Left colon (tissue), 2 donors: ENCODE measurements at regions not wholly inside any gene's neighbourhood (a gene's known extent, or its start where the extent isn't known, plus 50 kb on each side); places are given as distances from the start of the nearest gene placed in this dataset.

Experiments used
- ATAC-seq: fragments of 200-7000 bp; cut with Tn5 transposase; one replicate; pipeline ENCODE4 v1.9.1; 2020; ENCODE audit warnings: mild to moderate bottlenecking, moderate library complexity
- DNase-seq, 2 donors: peaks; one replicate each; pipeline ENCODE4 v3.0.0-alpha.2; 2020
- intact Hi-C, 2 donors: fragments of 100-400 bp; cut with DNase I in 1 of 2; cut with micrococcal nuclease in 1 of 2; formaldehyde crosslinking; loops; one replicate each; pipeline versions ENCODE4 v1.11.2 to v1.14.0; 2022; cut with DNase I, micrococcal nuclease
- donor health status: DM: no; HTN: no; CAD: no.
- donor health status: DM: yes; HTN: yes; CAD: no.

GRCh38 chr17:11094331-11094730 lies 146.7 kb upstream of the SHISA6 start:
- ATAC-seq (no peak), DNase-seq (no peak)
- intact Hi-C loops, result no loop called here

DNA sequence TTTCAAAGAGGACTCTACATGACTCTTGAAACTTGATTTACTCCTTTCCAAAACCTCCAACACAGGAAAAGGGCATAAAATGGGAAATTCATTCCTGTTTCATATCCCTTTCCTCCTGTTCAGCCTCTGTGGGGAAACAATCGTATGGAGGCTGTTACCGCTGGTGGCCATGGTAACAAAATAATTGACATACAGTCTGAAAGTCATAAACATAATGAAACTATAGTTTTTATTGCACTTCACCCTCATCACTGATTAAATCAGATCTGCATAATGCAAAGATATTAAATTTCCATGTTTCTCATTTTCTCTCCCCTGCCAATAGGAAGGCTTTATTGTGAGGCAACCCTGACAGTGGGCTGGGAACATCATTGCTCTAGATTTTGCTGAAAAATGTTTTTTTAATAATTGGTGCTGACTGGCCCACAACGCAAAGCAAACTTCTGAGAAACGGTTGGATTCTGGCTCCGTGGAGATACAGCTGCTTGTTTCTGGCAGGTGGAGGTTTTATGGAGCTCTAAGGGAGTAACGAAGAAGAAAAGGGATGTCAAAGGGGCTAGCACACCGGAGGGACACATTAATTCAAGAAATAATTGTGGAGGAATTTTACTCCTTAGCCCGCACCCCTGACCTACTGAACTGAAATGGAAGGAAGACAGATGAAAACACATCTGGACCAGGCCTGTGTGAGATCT lies 154.2 kb upstream of the SHISA6 start:
- intact Hi-C loops, result no loop called here
- ATAC-seq (peak; percentile 80), DNase-seq (no peak)

- intact Hi-C loops, result no loop called here
- no peak for ATAC-seq
- no peak for DNase-seq
Measured at GRCh38 chr17:11082559-11082958, 158.5 kb upstream of the SHISA6 start.

DNA sequence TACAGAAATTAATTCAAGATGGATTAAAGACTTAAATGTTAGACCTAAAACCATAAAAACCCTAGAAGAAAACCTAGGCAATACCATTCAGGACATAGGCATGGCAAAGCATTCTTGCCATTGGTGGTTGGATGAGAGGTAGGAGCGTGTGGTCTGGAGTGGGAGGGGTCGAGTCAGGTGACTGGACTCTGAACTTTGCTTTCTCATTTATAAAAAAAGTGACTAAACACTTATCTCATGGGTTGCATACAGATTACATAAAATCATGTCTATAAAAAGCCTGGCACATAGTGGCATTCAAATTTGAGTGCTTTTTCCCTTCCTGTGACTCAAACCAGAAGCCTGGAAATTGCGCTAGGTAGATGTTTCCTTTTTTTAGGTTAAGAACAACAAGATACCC lies 159.7 kb upstream of the SHISA6 start:
- peak; percentile 99 for ATAC-seq
- intact Hi-C loops, result no loop called here
- DNase-seq, result peak; percentile 35 to 51

GRCh38 chr17:11077673-11078072 lies 163.3 kb upstream of the SHISA6 start:
- no peak for ATAC-seq
- intact Hi-C loops, result no loop called here
- DNase-seq, result no peak

DNA sequence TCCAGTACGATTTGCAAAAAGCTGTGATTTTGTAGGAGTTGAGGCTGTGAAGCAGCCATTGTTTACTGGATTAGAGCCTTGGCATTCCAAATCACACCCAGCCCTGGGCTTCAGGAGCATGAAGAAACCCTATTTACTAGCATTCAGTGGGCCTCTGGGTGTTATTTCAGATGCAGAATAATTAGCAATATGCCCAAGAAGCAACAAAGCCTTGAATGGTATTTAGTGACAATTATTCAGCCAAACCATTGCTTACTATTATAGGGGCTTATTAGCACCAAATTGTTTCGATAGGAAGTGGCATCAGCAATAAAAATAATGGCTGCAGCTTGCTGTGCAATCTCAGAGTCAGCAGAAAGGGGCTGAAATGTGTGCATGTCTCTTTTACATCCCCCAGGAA lies 166.6 kb upstream of the SHISA6 start:
- DNase-seq (no peak), ATAC-seq (no peak)
- intact Hi-C loops, result no loop called here

DNA sequence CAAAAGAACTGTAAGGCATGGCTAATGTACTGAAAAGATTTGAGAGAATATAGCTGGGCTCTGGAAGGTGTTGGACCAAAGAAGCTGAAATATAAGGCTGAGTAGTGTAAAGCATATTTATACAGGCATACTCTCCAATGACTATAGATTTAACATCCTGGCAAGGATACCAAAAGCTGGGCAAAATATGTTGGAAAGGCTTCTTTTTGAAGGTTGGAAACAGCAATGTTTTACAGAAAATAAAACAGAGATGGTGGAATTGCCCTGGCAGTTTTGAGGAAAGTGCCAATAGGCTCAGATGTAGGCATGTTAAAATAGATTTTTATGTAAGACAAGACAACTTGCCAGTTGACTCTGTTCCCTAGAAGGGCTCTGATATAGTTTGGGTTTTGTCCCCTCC lies 184.1 kb upstream of the SHISA6 start:
- intact Hi-C loops, result no loop called here
- no peak for ATAC-seq
- DNase-seq, result no peak

GRCh38 chr17:11053846-11054245 lies 187.2 kb upstream of the SHISA6 start:
- DNase-seq (no peak), ATAC-seq (no peak)
- intact Hi-C loops, result no loop called here

GRCh38 chr17:11049539-11049938 lies 191.5 kb upstream of the SHISA6 start:
- DNase-seq, result no peak
- intact Hi-C loops, result no loop called here
- no peak for ATAC-seq

DNA sequence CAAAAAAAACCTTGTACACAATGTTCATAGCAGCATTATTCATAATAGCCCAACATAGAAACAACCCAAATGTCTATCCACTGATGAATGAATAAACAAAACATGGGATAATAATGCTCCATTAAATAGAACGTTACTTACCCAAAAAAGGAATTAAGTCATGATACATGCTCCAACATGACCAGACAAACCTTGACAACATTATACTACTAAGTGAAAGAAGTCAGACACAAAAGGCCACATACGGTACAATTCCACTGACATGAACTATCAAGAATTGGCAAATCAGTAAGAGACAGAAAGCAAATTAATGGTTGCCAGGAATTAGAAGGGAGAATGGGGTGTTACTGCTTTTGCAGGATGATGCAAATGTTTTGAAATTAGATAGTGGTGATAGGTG lies 193.8 kb upstream of the SHISA6 start:
- DNase-seq, result no peak
- ATAC-seq, result no peak
- intact Hi-C loops, result no loop called here

DNA sequence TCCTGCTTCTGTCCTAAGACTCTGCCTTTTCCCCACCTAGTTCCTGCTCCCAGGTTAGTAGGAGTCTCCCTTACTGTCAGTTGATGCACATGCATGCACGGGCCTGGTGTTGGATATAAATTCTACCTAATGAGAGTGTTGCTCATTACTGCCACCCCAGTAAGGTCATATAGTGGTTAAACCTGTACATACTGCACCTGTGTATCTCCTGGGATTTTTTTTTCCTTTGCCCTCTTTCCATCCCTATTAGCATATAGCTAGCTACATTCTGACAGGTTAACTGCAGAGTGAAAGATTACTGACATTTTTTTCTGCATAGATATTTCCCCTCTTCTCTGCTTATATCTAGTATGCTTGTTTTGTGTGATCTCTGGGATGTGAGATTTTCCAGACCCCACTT lies 201.5 kb upstream of the PIRT start:
- no peak for DNase-seq
- no peak for ATAC-seq
- intact Hi-C loops, result no loop called here

GRCh38 chr17:11035681-11036080 lies 197.8 kb upstream of the PIRT start:
- no peak for ATAC-seq
- no peak for DNase-seq
- intact Hi-C loops, result no loop called here

DNA sequence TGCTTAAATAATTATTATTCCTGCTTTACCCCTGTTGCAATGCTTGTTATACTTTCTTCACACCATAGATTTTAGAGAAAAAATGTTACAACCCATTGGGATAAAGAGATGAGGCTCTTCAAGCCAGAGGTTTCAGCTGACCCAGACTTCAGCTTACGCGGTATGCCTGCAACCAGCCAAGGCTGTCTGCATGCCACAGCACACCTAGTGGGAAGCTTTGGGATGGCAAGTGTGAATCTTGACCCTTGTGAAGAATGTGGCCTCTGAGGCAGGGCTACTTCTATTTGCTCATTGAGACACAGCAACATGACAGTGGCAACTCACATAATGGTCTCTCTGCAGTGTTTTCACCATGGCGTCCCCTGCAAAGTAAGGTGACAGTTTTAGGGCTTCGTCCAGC lies 193.9 kb upstream of the PIRT start:
- intact Hi-C loops, result no loop called here
- ATAC-seq (no peak), DNase-seq (no peak)

GRCh38 chr17:11029791-11030190 lies 191.9 kb upstream of the PIRT start:
- ATAC-seq (no peak), DNase-seq (no peak)
- intact Hi-C loops, result no loop called here

DNA sequence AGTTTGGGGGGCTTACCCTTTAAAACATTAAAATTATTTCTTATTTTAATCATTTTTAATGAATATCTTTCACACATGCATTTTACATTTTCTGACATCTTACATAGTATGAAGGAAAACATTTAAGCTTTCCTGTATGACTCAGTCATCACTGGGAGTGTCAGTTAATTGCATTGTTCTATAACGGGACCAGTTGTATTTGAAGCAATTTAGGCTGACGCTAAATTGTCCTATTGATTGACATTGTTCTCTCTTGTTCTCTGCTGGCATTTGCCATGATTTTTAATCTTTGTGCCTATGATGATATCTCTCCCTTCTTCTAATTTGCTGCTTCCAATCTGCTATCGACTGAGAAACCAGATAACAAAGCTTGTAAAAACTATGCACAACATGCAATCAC lies 190.5 kb upstream of the PIRT start:
- intact Hi-C loops, result no loop called here
- DNase-seq, result no peak
- ATAC-seq, result peak; percentile 46

- intact Hi-C loops, result no loop called here
- peak; percentile 34 for ATAC-seq
- DNase-seq, result no peak
Measured at GRCh38 chr17:11026903-11027302, 189.0 kb upstream of the PIRT start.

- ATAC-seq, result peak; percentile 75
- DNase-seq, result no peak
- intact Hi-C loops, result no loop called here
Measured at GRCh38 chr17:11023639-11024479, 186.0 kb upstream of the PIRT start.

- DNase-seq (peak in 1 of 2 donors; percentile 11), ATAC-seq (no peak)
- intact Hi-C loops, result no loop called here
Measured at GRCh38 chr17:11006530-11006929, 168.6 kb upstream of the PIRT start.

- intact Hi-C loops, result no loop called here
- ATAC-seq, result no peak
- DNase-seq, result no peak
Measured at GRCh38 chr17:11005940-11006339, 168.1 kb upstream of the PIRT start.

DNA sequence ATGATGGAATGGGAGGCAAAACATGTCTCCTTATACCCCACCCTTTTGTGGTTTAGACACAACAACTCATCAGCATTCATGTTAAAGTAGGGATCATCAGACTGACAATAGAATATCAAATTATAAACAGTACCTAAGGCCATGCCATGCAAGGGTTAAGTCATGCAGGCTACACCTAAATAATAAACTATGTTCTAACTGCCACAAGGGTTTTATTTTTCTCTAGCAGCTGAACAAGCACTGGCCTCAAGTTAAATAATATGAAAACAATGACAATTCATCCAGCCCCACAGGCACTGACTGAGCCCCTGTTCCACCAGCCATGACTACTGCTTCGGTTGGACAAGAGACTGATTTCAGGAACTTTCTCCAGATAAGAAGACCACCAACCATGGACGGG lies 164.5 kb upstream of the PIRT start:
- intact Hi-C loops, result no loop called here
- DNase-seq (no peak), ATAC-seq (peak; percentile 57)

DNA sequence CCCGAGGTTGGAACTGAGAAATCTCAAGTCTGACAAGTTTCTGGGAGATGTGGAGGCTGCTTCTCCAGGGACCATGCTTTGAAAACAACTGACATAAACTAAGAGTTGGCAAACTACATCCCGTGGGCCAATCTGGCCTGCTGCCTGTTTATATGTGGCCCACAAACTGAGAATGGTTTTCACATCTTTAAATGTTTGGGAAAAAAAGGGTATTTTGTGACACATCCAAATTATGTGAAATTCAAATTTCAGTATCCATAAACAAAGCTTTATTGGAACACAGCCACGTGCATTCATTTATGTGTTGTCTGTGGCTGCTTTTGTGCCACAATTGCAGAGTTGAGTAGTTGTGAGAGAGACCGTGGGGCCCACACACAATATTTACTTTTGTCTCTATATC lies 163.8 kb upstream of the PIRT start:
- ATAC-seq (no peak), DNase-seq (no peak)
- intact Hi-C loops, result no loop called here
